ENCODE measurements at regions not wholly inside any gene's neighbourhood (a gene's known extent, or its start where the extent isn't known, plus 50 kb on each side); places are given as distances from the start of the nearest gene placed in this dataset.
"Not testable (repeated sequence)": the region's sequence is repeated elsewhere in the genome, so short reads cannot be mapped to it uniquely, and the experiment has no call there.

GRCh38 chr5:103389846-103390245 lies 131.3 kb downstream of the MACIR start:
- Histone ChIP-seq H3K9me3 (no peaks in the 10 kb centered on the region), H3K36me3 (replicated peaks in 1 of 2; ENCODE audit: insufficient read depth in 1 of 2, low read depth in 2 of 2) (no peaks in the 10 kb centered on the region), H3K27me3 (no peaks in the 10 kb centered on the region), H3K4me3 (no peak overlapping the region), H3K4me1 (no peaks in the 10 kb centered on the region), H3K27ac (no peak overlapping the region)
- ATAC-seq (no peak), DNase-seq (no peak)
- intact Hi-C loops (cut with DNase I) = no loop called here
- TF ChIP-seq POLR2A (IDR thresholded peaks at IDR 0.05) (no peak), CTCF (IDR thresholded peaks at IDR 0.05) (no peak)
- WGBS, 2 donors = 61% methylated on average over 3 of the region's 3 CpGs

- intact Hi-C loops (cut with DNase I) = no loop called here
- TF ChIP-seq POLR2A (IDR thresholded peaks at IDR 0.05) (no peak), CTCF (IDR thresholded peaks at IDR 0.05) (no peak)
- DNase-seq (no peak), ATAC-seq (no peak)
- Histone ChIP-seq H3K4me1 (no peaks in the 10 kb centered on the region), H3K27ac (no peak overlapping the region), H3K36me3 (replicated peaks in 1 of 2; ENCODE audit: insufficient read depth in 1 of 2, low read depth in 2 of 2) (no peaks in the 10 kb centered on the region), H3K27me3 (no peaks in the 10 kb centered on the region), H3K9me3 (no peaks in the 10 kb centered on the region), H3K4me3 (no peak overlapping the region)
- WGBS, 2 donors = 84 to 92% methylated on average over 2 of the region's 2 CpGs
Observed at GRCh38 chr5:103389357-103389756, 130.8 kb downstream of the MACIR start.

GRCh38 chr5:103385722-103386121 lies 127.2 kb downstream of the MACIR start:
- no peak overlapping the region for H3K4me3 ChIP-seq

GRCh38 chr5:103377638-103378037 lies 119.1 kb downstream of the MACIR start:
- H3K4me1 ChIP-seq; intact Hi-C loops (cut with DNase I); H3K9me3 ChIP-seq; H3K27ac ChIP-seq; ATAC-seq; DNase-seq; H3K27me3 ChIP-seq; H3K36me3 ChIP-seq (replicated peaks in 1 of 2; ENCODE audit: insufficient read depth in 1 of 2, low read depth in 2 of 2); H3K4me3 ChIP-seq: not testable (repeated sequence)
- WGBS, 2 donors = 86 to 87% methylated on average over 4 of the region's 4 CpGs

More at GRCh38 chr5:103385722-103386121, 127.2 kb downstream of the MACIR start:
- TF ChIP-seq CTCF (IDR thresholded peaks at IDR 0.05) (no peak), POLR2A (IDR thresholded peaks at IDR 0.05) (no peak)
- Histone ChIP-seq H3K4me1 (no peaks in the 10 kb centered on the region), H3K36me3 (replicated peaks in 1 of 2; ENCODE audit: insufficient read depth in 1 of 2, low read depth in 2 of 2) (no peaks in the 10 kb centered on the region), H3K27ac (no peak overlapping the region), H3K9me3 (no peaks in the 10 kb centered on the region), H3K27me3 (no peaks in the 10 kb centered on the region)
- ATAC-seq = no peak
- intact Hi-C loops (cut with DNase I) = no loop called here
- no peak for DNase-seq

GRCh38 chr5:103375863-103376591 lies 117.5 kb downstream of the MACIR start:
- no peaks in the 10 kb centered on the region for H3K9me3 ChIP-seq
- no peaks in the 10 kb centered on the region for H3K36me3 ChIP-seq (replicated peaks in 1 of 2; ENCODE audit: insufficient read depth in 1 of 2, low read depth in 2 of 2)
- DNase-seq (no peak), ATAC-seq (no peak)
- TF ChIP-seq CTCF (IDR thresholded peaks at IDR 0.05) (no peak), POLR2A (IDR thresholded peaks at IDR 0.05) (no peak)
- H3K4me1 ChIP-seq = peaks cover 6% of the 10 kb centered on the region
- intact Hi-C loops (cut with DNase I) = no loop called here
- no peaks in the 10 kb centered on the region for H3K27me3 ChIP-seq
- H3K27ac ChIP-seq = no peak overlapping the region
- WGBS, 2 donors = 87 to 91% methylated on average over 3 of the region's 3 CpGs
- H3K4me3 ChIP-seq = no peak overlapping the region
